Activated T-cell treated with anti-CD3 and anti-CD28 coated beads for 48 hours (primary cell): ENCODE measurements at regions not wholly inside any gene's neighbourhood (a gene's known extent, or its start where the extent isn't known, plus 50 kb on each side); places are given as distances from the start of the nearest gene placed in this dataset.

ENCODE experiments used
- DNase-seq: peaks from one replicate; pipeline ENCODE4 v3.0.0-alpha.2; 2020; ENCODE audit warnings: low read depth

GRCh38 chr20:12023194-12023795 lies 105.6 kb downstream of the BTBD3 start:
- no peak for DNase-seq

- no peak for DNase-seq
Observed at GRCh38 chr20:12028771-12029170, 111.1 kb downstream of the BTBD3 start.

GRCh38 chr20:12030470-12030869 lies 112.8 kb downstream of the BTBD3 start:
- DNase-seq: no peak

DNA sequence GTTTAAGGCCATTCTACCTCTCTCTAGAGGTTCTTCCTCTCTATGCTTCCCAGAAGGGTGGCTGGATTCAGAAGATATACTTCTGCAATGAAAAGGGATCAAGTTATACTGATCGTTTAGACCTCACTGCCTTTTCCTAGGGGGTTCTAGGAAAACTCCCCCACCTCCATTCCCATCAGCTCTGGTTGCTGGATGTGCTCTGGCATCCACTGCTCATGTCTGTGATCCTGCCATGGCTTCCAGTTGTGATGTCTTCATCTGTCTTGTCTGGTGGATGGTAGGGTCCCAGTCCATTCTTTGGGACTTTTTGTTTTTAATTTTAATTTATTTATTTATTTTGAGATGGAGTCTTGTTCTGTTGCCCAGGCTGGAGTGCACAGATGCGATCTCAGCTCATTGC lies 118.4 kb downstream of the BTBD3 start:
- DNase-seq: no peak

- no peak for DNase-seq
Observed at GRCh38 chr20:12037521-12037920, 119.8 kb downstream of the BTBD3 start.

DNA sequence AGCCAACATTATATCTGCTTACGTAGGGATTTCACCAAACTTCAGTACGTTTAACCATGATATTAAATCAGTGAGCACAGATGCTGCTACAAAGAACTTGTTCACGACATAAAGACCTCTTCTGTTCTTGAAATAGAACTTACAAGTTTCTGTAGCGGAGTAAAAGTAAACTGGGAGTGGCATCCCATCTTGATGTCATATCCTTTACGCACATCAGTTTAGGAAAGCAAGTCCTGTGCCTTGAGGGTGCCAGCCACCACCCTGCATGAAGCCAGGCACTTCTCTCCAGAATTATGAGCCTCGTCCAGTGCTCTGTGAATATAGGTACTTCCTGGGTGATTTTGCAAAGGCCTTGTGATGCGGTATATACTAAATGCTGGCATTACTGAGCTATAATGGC lies 122.6 kb downstream of the BTBD3 start:
- no peak for DNase-seq

GRCh38 chr20:12044969-12045368 lies 127.3 kb downstream of the BTBD3 start:
- no peak for DNase-seq

DNA sequence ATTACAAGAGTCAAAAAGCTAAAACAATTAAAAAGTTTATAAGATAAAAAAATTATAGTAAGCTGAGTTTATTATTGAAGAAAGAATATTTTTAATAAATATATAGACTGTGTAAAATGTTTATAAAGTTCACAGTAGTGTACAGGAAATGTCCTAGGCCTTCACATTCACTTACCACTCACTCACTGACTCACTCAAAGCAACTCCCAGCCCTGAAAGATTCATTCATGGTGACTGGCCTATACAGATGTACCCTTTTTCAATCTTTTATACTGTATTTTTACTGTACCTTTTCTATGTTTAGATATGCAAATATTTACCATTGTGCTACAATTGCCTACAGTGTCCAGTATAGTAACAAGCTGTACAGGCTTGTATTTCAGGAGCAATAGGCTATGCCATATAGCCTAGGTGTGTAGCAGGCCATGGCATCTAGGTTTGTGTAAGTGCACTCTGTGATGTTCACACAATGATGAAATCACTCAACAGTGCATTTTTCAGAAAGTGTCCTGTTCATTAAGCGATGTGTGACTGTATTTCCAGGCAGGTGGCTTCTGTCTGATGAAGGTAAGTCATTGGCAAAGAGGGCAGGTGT lies 130.2 kb downstream of the BTBD3 start:
- DNase-seq: no peak

- no peak for DNase-seq
Observed at GRCh38 chr20:12049125-12049524, 131.4 kb downstream of the BTBD3 start.

DNA sequence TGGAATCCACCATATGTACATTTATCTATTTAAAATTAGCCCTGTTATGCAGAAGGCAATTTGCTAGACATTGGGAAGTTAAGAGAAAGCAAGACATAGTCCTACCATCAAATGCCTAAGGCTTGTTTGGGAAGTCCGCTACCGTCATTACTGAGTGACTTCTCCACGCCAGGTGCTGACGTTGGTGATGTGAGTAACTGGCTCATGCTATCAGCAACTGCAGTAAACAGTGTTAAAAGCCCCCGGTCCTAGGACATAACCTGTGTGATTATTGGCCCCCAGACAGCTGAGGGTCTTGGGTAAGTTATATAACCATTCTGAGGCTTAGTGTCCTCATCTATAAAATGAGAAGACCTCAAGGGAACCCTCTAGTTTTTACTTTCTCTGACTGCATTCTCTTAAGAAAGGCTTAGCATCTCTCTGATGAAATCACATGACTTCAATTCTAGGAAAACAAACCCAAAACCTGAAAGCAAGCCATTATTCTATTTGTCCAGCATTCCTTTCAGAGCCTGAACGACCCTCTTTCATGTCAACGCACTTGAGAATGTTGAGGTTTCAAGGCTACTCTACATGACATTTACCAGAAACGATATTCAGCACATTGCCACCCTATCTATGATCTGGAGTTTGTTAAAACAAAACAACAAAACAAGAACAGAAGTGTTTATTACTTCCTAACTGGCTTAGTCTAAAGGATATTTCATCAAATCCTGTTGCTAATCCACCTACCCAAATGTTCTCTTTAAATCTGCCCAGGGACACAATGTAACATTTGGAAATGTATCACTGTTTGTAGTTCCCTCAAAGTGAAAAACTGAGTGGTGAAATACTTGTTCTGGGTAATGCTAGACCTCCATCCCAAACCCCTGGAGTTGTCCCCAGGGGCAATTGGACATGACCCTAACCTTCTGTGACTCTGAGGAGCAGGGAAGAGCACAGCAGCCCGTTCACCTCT lies 133.8 kb downstream of the BTBD3 start:
- DNase-seq: no peak

- no peak for DNase-seq
Observed at GRCh38 chr20:12053353-12053752, 135.7 kb downstream of the BTBD3 start.

GRCh38 chr20:12054556-12054955 lies 136.9 kb downstream of the BTBD3 start:
- DNase-seq: no peak

DNA sequence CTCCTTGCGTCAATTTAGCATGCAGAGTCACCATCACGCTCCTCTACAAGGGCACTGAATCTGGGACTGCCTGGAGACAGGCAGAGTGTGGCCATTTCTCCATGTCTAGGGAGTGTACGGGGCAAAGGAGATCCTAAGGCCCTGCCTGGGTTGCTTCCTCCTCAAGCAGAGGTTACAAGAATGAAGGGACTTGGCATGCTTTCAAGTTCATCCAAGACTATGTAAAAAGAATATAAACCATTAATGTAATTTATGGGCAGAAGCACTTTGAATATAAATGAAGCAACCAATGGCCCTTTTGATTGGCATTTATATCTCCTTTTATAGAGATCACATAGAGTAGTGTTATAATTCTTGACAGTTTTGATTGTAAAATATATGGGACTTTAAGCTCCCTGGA lies 137.5 kb downstream of the BTBD3 start:
- DNase-seq: no peak

- no peak for DNase-seq
Observed at GRCh38 chr20:12056839-12057238, 139.1 kb downstream of the BTBD3 start.

GRCh38 chr20:12057778-12058177 lies 140.1 kb downstream of the BTBD3 start:
- DNase-seq: no peak

DNA sequence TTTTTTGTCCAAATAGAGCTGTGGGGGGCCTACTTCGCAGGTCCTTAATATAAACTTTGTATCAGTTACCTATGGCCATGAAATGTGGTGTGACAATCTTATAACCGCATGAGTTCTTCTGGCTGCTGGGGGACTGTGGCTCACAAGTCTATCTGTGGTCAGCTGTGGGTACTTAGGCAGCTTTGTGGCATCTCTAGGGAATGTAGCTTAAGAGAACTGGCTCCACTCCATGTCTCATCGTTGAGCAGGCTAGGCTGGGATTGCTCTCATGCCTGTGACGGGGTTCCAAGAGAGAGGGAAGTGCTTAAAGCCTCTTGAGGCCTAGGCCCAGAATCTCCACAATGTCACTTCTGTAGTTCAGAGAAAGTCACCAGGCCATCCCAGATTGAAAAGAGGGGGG lies 140.5 kb downstream of the BTBD3 start:
- DNase-seq: no peak

DNA sequence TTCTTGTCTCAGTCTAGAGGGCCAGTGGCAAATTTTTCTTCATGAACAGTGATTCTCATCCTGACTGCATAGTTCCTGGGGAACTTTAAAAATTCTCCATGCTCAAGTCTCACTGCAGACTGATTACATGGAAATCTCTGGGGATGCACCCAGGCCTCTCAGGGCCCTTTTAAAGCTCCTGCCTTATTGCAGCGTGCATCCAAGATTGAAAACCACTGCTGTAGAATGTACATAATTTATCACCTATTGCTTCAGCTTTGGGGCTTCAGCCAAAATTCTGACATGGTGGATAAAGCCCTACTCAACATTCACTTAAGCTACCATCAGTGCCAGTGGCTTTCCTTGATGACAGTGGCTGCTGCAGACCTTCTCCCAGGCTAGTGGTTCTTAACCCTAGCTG lies 143.8 kb downstream of the BTBD3 start:
- DNase-seq: no peak

GRCh38 chr20:12063106-12063684 lies 145.5 kb downstream of the BTBD3 start:
- DNase-seq: no peak

GRCh38 chr20:12064540-12064939 lies 146.8 kb downstream of the BTBD3 start:
- DNase-seq: no peak

DNA sequence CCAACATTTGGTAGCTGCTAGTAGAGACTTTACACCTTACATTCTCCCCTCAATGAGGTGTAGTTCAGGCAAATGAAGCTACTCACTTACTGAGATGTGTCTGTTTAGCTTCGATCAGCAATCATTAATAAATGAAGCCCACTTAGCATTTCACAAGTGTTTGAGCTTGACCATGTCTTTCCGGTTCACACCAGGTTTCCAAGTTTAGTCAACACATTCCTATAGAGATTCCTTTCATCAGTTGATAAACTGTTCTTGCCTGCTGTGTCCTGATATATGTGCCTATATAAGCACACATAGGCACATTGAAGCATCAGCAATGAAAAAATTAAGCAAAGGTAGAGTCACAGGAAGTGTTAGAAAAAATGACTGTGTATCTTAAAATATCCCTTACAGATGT lies 150.0 kb downstream of the BTBD3 start:
- no peak for DNase-seq

GRCh38 chr20:12068121-12068520 lies 150.4 kb downstream of the BTBD3 start:
- no peak for DNase-seq

DNA sequence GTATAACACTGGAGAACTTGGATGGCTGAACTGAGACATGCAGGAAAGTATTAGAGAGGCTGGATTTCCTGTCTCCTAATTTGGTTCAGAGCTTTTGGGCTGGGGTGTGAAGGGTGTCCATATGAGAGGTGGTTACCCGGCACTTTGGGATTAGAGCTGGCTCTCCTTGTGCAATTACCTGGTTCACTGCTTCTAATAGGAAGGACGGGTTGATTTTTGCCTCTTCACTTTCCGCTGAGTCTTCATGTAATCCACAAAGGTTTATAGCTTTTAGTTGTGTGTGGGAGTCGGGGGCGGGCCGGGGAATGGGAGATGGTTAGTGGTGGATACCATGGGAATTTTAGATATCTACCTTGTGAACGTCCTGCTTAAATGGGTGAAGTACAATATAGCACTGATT lies 151.5 kb downstream of the BTBD3 start:
- no peak for DNase-seq
